Fibroblast of villous mesenchyme (primary cell): ENCODE measurements at regions not wholly inside any gene's neighbourhood (a gene's known extent, or its start where the extent isn't known, plus 50 kb on each side); places are given as distances from the start of the nearest gene placed in this dataset.

Experiments
- DNase-seq: peaks from one replicate; pipeline ENCODE4 v3.0.0-alpha.2; 2010; ENCODE audit warnings: low read depth
- H3K4me3 ChIP-seq: 2 replicates; pipeline ENCODE4 v1.5.1; 2011; ENCODE audit warnings: low read depth, mild to moderate bottlenecking, low read length
- CTCF ChIP-seq: IDR thresholded peaks from 2 replicates; pipeline ENCODE4 v1.5.1; 2012; ENCODE audit warnings: low read depth, mild to moderate bottlenecking, low read length; ENCODE audit not compliant: insufficient read depth

- no peak for DNase-seq
- H3K4me3 ChIP-seq, result no peak overlapping the region
- TF ChIP-seq CTCF, result no peak
Observed at GRCh38 chr7:26093023-26093422, 59.0 kb upstream of the NFE2L3 start.

- no peak overlapping the region for H3K4me3 ChIP-seq
- DNase-seq, result no peak
- no peak for TF ChIP-seq CTCF
Observed at GRCh38 chr7:26096136-26096535, 55.9 kb upstream of the NFE2L3 start.

- no peak for DNase-seq
- H3K4me3 ChIP-seq, result no peak overlapping the region
- TF ChIP-seq CTCF, result no peak
Observed at GRCh38 chr7:26097837-26098668, 53.9 kb upstream of the NFE2L3 start.

- no peak for TF ChIP-seq CTCF
- no peak overlapping the region for H3K4me3 ChIP-seq
- DNase-seq, result no peak
Observed at GRCh38 chr7:26099236-26099635, 52.8 kb upstream of the NFE2L3 start.

GRCh38 chr7:26100406-26101339, 51.3 kb upstream of the NFE2L3 start:
- TF ChIP-seq CTCF, result no peak
- no peak overlapping the region for H3K4me3 ChIP-seq
- DNase-seq, result no peak

- no peak for TF ChIP-seq CTCF
- DNase-seq, result no peak
- H3K4me3 ChIP-seq, result no peak overlapping the region
Observed at GRCh38 chr7:26101361-26102151, 50.4 kb upstream of the NFE2L3 start.
